H1 (cell line): ENCODE measurements at regions not wholly inside any gene's neighbourhood (a gene's known extent, or its start where the extent isn't known, plus 50 kb on each side); places are given as distances from the start of the nearest gene placed in this dataset.

Experiments
- CTCF ChIA-PET: fragments of 300-600 bp; sonication (Branson Sonifier 250); formaldehyde crosslinking; loops from one replicate; lab custom pipeline; 2021; ENCODE audit not compliant: partially characterized antibody; lab: Charles Lee
- POLR2A ChIA-PET: fragments of 300-600 bp; sonication (Branson Sonifier 250); formaldehyde crosslinking; loops from one replicate; lab custom pipeline; 2021; ENCODE audit warnings: inconsistent platforms; ENCODE audit not compliant: partially characterized antibody; lab: Charles Lee
- DNase-seq, 2 experiments: peaks; one replicate each; pipeline versions ENCODE4 v3.0.0 to v3.0.0-alpha.2; 2010 to 2022; ENCODE audit warnings: low spot score in 2 of 2, low read depth in 1 of 2, mixed read lengths in 1 of 2
- FAIRE-seq: peaks from 2 replicates; lab custom pipeline; 2011; peaks lifted over from hg19 to GRCh38; lab: Jason Lieb, UNC
- H2AFZ ChIP-seq: 2 replicates; pipeline ENCODE4 v1.8.1; 2012; ENCODE audit warnings: low read length, inconsistent platforms
- H2AK5ac ChIP-seq: 2 replicates; pipeline ENCODE4 v1.6.1; 2013; ENCODE audit warnings: low read depth, low read length
- H2BK120ac ChIP-seq: replicated peaks from 2 replicates; pipeline ENCODE3; 2013; ENCODE audit warnings: low read depth, low read length, inconsistent platforms
- H2BK12ac ChIP-seq: 2 replicates; pipeline ENCODE4 v1.6.1; 2013; ENCODE audit warnings: low read depth, low read length
- H2BK15ac ChIP-seq: 2 replicates; pipeline ENCODE4 v1.6.1; 2013; ENCODE audit warnings: low read length
- H2BK20ac ChIP-seq: 2 replicates; pipeline ENCODE4 v1.6.1; 2013; ENCODE audit warnings: low read length
- H2BK5ac ChIP-seq: 2 replicates; pipeline ENCODE4 v1.6.1; 2013; ENCODE audit warnings: low read depth, low read length
- H3K14ac ChIP-seq: 2 replicates; pipeline ENCODE4 v1.6.1; 2013; ENCODE audit warnings: inconsistent platforms; ENCODE audit not compliant: insufficient read length
- H3K18ac ChIP-seq: 2 replicates; pipeline ENCODE4 v1.6.1; 2013; ENCODE audit warnings: low read length; ENCODE audit errors: extremely low read depth
- H3K23ac ChIP-seq: 2 replicates; pipeline ENCODE4 v1.6.1; 2013; ENCODE audit warnings: inconsistent platforms; ENCODE audit not compliant: insufficient read length
- H3K23me2 ChIP-seq: 2 replicates; pipeline ENCODE4 v1.6.1; 2013; ENCODE audit warnings: low read depth, low read length
- H3K27ac ChIP-seq: 2 replicates; pipeline ENCODE4 v1.6.1; 2011; ENCODE audit warnings: low read depth, low read length, inconsistent platforms
- H3K27me3 ChIP-seq, 4 experiments: replicated peaks in 1 of 4; 1 replicate in 1 of 4; 2 replicates in 3 of 4; pipeline versions ENCODE4 v1.6.1 to v1.8.1; 2011 to 2013; ENCODE audit warnings: low read length in 3 of 4, mild to moderate bottlenecking in 3 of 4, inconsistent platforms in 2 of 4, mixed read lengths in 2 of 4, moderate library complexity in 1 of 4; ENCODE audit not compliant: control insufficient read depth in 3 of 4, insufficient read depth in 3 of 4; ENCODE audit errors: extremely low read depth in 1 of 4
- H3K36me3 ChIP-seq, 4 experiments: 2 replicates each; pipeline versions ENCODE4 v1.6.1 to v1.8.1; 2011 to 2013; ENCODE audit warnings: mild to moderate bottlenecking in 4 of 4, low read length in 3 of 4, moderate library complexity in 2 of 4, control low read depth in 1 of 4, inconsistent platforms in 1 of 4; ENCODE audit not compliant: insufficient read depth in 4 of 4, control insufficient read depth in 2 of 4
- H3K4ac ChIP-seq: replicated peaks from 2 replicates; pipeline ENCODE3; 2013; ENCODE audit warnings: low read length, low read depth, mixed read lengths, inconsistent platforms; ENCODE audit not compliant: insufficient read length
- H3K4me1 ChIP-seq, 4 experiments: replicated peaks in 1 of 4; 1 replicate in 1 of 4; 2 replicates in 3 of 4; pipeline versions ENCODE4 v1.6.1 to v1.8.1; 2011 to 2013; ENCODE audit warnings: low read length in 3 of 4, inconsistent platforms in 2 of 4, mixed read lengths in 1 of 4; ENCODE audit not compliant: insufficient read depth in 4 of 4, control insufficient read depth in 3 of 4
- H3K4me2 ChIP-seq, 2 experiments: 2 replicates each; pipeline versions ENCODE4 v1.6.1 to v1.8.1; 2011 to 2013; ENCODE audit warnings: low read depth in 2 of 2, low read length in 2 of 2, control low read depth in 1 of 2, inconsistent platforms in 1 of 2, mild to moderate bottlenecking in 1 of 2; ENCODE audit not compliant: insufficient read depth in 1 of 2
- H3K4me3 ChIP-seq, 4 experiments: fragments of 200-600, 300-600 bp in 1 of 4; sonication (generic), shearing (Covaris generic), sonication (Bioruptor Twin) in 1 of 4; 2 replicates each; pipeline versions ENCODE4 v1.5.1 to v1.8.1; 2011 to 2016; ENCODE audit warnings: low read length in 4 of 4, low read depth in 3 of 4, control low read depth in 2 of 4, inconsistent platforms in 2 of 4, mild to moderate bottlenecking in 2 of 4, mixed read lengths in 1 of 4, moderate library complexity in 1 of 4; ENCODE audit not compliant: insufficient read depth in 2 of 4; ENCODE audit errors: extremely low read depth in 1 of 4
- H3K56ac ChIP-seq: replicated peaks from 2 replicates; pipeline ENCODE3; 2013; ENCODE audit warnings: low read depth, mild to moderate bottlenecking, mixed read lengths, low read length, inconsistent platforms; ENCODE audit not compliant: insufficient read length
- H3K79me1 ChIP-seq: 2 replicates; pipeline ENCODE4 v1.6.1; 2013; ENCODE audit warnings: low read depth, low read length, control low read depth
- H3K79me2 ChIP-seq, 2 experiments: 2 replicates each; pipeline versions ENCODE4 v1.6.1 to v1.8.1; 2012 to 2013; ENCODE audit warnings: low read length in 2 of 2, mild to moderate bottlenecking in 2 of 2, inconsistent platforms in 1 of 2; ENCODE audit not compliant: insufficient read depth in 2 of 2, control insufficient read depth in 1 of 2
- H3K9ac ChIP-seq, 4 experiments: replicated peaks in 1 of 4; 1 replicate in 1 of 4; 2 replicates in 3 of 4; pipeline versions ENCODE4 v1.6.1 to v1.8.1; 2011 to 2013; ENCODE audit warnings: low read depth in 3 of 4, low read length in 3 of 4, control low read depth in 2 of 4, mild to moderate bottlenecking in 2 of 4, moderate library complexity in 2 of 4, inconsistent platforms in 1 of 4; ENCODE audit errors: extremely low read depth in 1 of 4
- H3K9me3 ChIP-seq, 2 experiments: 2 replicates each; pipeline versions ENCODE4 v1.6.1 to v1.8.1; 2012 to 2013; ENCODE audit warnings: mild to moderate bottlenecking in 2 of 2, moderate library complexity in 2 of 2, control low read depth in 1 of 2, inconsistent platforms in 1 of 2, low read depth in 1 of 2, low read length in 1 of 2, mixed read lengths in 1 of 2; ENCODE audit not compliant: insufficient read depth in 2 of 2
- H4K20me1 ChIP-seq, 2 experiments: replicated peaks in 1 of 2; 2 replicates each; pipeline versions ENCODE3 to v1.8.1; 2011 to 2013; ENCODE audit warnings: inconsistent platforms in 2 of 2, low read length in 2 of 2, mild to moderate bottlenecking in 1 of 2; ENCODE audit not compliant: insufficient read depth in 2 of 2, control insufficient read depth in 1 of 2
- H4K5ac ChIP-seq: 2 replicates; pipeline ENCODE4 v1.6.1; 2013; ENCODE audit warnings: low read length, low read depth, mixed read lengths, inconsistent platforms; ENCODE audit not compliant: insufficient read length
- H4K8ac ChIP-seq: 2 replicates; pipeline ENCODE4 v1.8.0; 2013; ENCODE audit warnings: mild to moderate bottlenecking, moderate library complexity, low read length, inconsistent platforms; ENCODE audit not compliant: insufficient read depth; ENCODE audit errors: extremely low read depth
- H4K91ac ChIP-seq: replicated peaks from 2 replicates; pipeline ENCODE3; 2013; ENCODE audit warnings: low read length, mixed read lengths, inconsistent platforms; ENCODE audit not compliant: insufficient read length
- EGR1 ChIP-seq: IDR thresholded peaks from 2 replicates; pipeline ENCODE4 v1.6.1; 2011; ENCODE audit warnings: low read depth, low read length, borderline replicate concordance
- EP300 ChIP-seq, 2 experiments: IDR thresholded peaks; 1 replicate in 1 of 2; 2 replicates in 1 of 2; pipeline ENCODE4 v1.6.1; 2011 to 2012; ENCODE audit warnings: low read depth in 2 of 2, low read length in 2 of 2, mild to moderate bottlenecking in 2 of 2, borderline replicate concordance in 1 of 2, inconsistent platforms in 1 of 2, moderate library complexity in 1 of 2
- HDAC2 ChIP-seq, 2 experiments: fragments of 300-600 bp in 1 of 2; sonication (generic) in 1 of 2; IDR thresholded peaks; 2 replicates each; pipeline ENCODE4 v1.6.1; 2011 to 2012; ENCODE audit warnings: low read depth in 2 of 2, low read length in 2 of 2, mild to moderate bottlenecking in 2 of 2, moderate library complexity in 2 of 2, borderline replicate concordance in 1 of 2, inconsistent platforms in 1 of 2
- JUN ChIP-seq: IDR thresholded peaks from 2 replicates; pipeline ENCODE4 v1.6.1; 2011; ENCODE audit warnings: low read depth, mild to moderate bottlenecking, improper control_type of control experiment, low read length
- MAX ChIP-seq: IDR thresholded peaks from 2 replicates; pipeline ENCODE4 v1.6.1; 2012; ENCODE audit warnings: inconsistent platforms
- PHF8 ChIP-seq: fragments of 200-600 bp; sonication (generic); conservative IDR thresholded peaks from 2 replicates; pipeline ENCODE4 v1.7.1; 2012; ENCODE audit warnings: low read depth, mild to moderate bottlenecking, inconsistent platforms, low read length, moderate library complexity
- TBP ChIP-seq: IDR thresholded peaks from 2 replicates; pipeline ENCODE4 v1.6.1; 2011; ENCODE audit warnings: low read depth, low read length, improper control_type of control experiment
- WGBS, 2 experiments: shearing (Covaris generic) in 1 of 2; methylation state at CpG; one replicate each; pipeline versions ENCODE4 v1.1.6 to v1.1.7; 2013 to 2015; ENCODE audit warnings: low lambda C conversion rate in 2 of 2, mixed read lengths in 2 of 2, inconsistent platforms in 1 of 2, low coverage in 1 of 2, missing lambda C conversion rate in 1 of 2; ENCODE audit not compliant: insufficient replicate concordance in 2 of 2, insufficient coverage in 1 of 2, insufficient read length in 1 of 2; ENCODE audit errors: extremely low coverage in 1 of 2, missing lambda C conversion rate in 1 of 2; 5-methylcytosine and 5-hydroxymethylcytosine counted together

- no peak overlapping the region for H2BK20ac ChIP-seq
- H3K23ac ChIP-seq, result no peak overlapping the region
- peaks cover 5 to 24% (median 18%) of the 10 kb centered on the region in 4 experiments for H3K27me3 ChIP-seq
- H4K20me1 ChIP-seq, result no peaks in the 10 kb centered on the region
- no peak for FAIRE-seq
- H3K27ac ChIP-seq, result no peak overlapping the region
- H3K23me2 ChIP-seq, result peaks cover 9% of the 10 kb centered on the region; the same call in 1 of the 2 replicates
- no peak for DNase-seq
- no peaks in the 10 kb centered on the region for H3K36me3 ChIP-seq
- H2BK12ac ChIP-seq, result no peak overlapping the region
- no peak overlapping the region for H2BK15ac ChIP-seq
- TF ChIP-seq MAX (no peak), EP300 (IDR thresholded peaks at IDR 0.05; ENCODE audit: borderline replicate concordance in 1 of 2, low read depth in 2 of 2, low read length in 2 of 2) (no peak), PHF8 (no peak), TBP (no peak), JUN (no peak), EGR1 (no peak), HDAC2 (IDR thresholded peaks at IDR 0.05; ENCODE audit: borderline replicate concordance in 1 of 2, low read depth in 2 of 2, low read length in 2 of 2) (no peak)
- peaks cover 1 to 8% (median 2%) of the 10 kb centered on the region in 4 experiments; a peak in 5 of 7 replicates for H3K4me1 ChIP-seq
- H3K4me2 ChIP-seq, result no peak overlapping the region
- ChIA-PET POLR2A (no interaction called here), CTCF (no interaction called here)
- H3K79me1 ChIP-seq, result no peaks in the 10 kb centered on the region
- 88% methylated on average over 4 of the region's 4 CpGs; no CpG with 5 or more reads in 1 of the 2 experiments for WGBS, 2 experiments
- H3K18ac ChIP-seq, result no peak overlapping the region
- H2BK5ac ChIP-seq, result no peak overlapping the region
- H3K4me3 ChIP-seq, result no peak overlapping the region
- no peak overlapping the region for H2AFZ ChIP-seq
- H3K9ac ChIP-seq, result no peak overlapping the region
- H3K79me2 ChIP-seq, result no peaks in the 10 kb centered on the region
- no peak overlapping the region for H4K91ac ChIP-seq
- H3K4ac ChIP-seq, result no peak overlapping the region
- no peak overlapping the region for H4K5ac ChIP-seq
- H3K56ac ChIP-seq, result no peak overlapping the region
- no peak overlapping the region for H4K8ac ChIP-seq
- H3K9me3 ChIP-seq, result no peaks in the 10 kb centered on the region
- H2BK120ac ChIP-seq, result no peak overlapping the region
- no peak overlapping the region for H2AK5ac ChIP-seq
- no peak overlapping the region for H3K14ac ChIP-seq
Observed at GRCh38 chr11:115654792-115655191, 150.6 kb upstream of the CADM1 start.
